ENCODE measurements at regions not wholly inside any gene's neighbourhood (a gene's known extent, or its start where the extent isn't known, plus 50 kb on each side); places are given as distances from the start of the nearest gene placed in this dataset.

DNA sequence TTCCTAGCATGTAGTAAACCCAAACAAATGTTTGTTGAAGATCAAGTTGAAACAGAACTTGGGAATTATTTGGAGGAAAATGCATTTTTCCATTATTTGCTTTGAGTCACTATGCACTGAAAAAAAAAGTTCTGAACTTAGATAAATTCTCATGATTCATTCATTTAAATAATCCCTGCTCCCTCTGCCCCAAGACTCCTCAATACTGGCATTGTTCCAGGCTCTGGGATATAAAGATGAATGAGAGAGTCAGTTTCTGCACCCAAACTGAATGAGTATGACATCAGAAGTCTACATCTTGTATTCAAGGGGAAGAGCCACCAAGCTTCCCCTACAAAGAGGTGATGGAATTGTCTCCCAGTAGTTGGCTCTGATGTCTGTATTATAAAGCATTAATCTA lies 123.9 kb downstream of the SEC61B start:
- Histone ChIP-seq H3K56ac (replicated peaks; ENCODE audit: insufficient read length, low read depth, low read length) (no peak overlapping the region), H2BK5ac (ENCODE audit: low read depth, low read length) (no peak overlapping the region), H3K27ac (ENCODE audit: low read depth, low read length) (no peak overlapping the region), H3K18ac (ENCODE audit: extremely low read depth, low read length) (no peak overlapping the region), H3K4me1 (replicated peaks in 1 of 4; ENCODE audit: control insufficient read depth in 3 of 4, insufficient read depth in 4 of 4, low read length in 3 of 4) (no peaks in the 10 kb centered on the region), H3K14ac (ENCODE audit: insufficient read length) (no peak overlapping the region), H3K9ac (replicated peaks in 1 of 4; ENCODE audit: extremely low read depth in 1 of 4, low read depth in 3 of 4, low read length in 3 of 4) (no peak overlapping the region), H3K4me3 (ENCODE audit: extremely low read depth in 1 of 4, insufficient read depth in 2 of 4, low read depth in 3 of 4, low read length in 4 of 4) (no peak overlapping the region), H2BK120ac (replicated peaks; ENCODE audit: low read depth, low read length) (no peak overlapping the region), H3K36me3 (ENCODE audit: control insufficient read depth in 2 of 4, insufficient read depth in 4 of 4, low read length in 3 of 4) (no peaks in the 10 kb centered on the region), H3K23ac (ENCODE audit: insufficient read length) (no peak overlapping the region), H2AFZ (ENCODE audit: low read length) (no peak overlapping the region), H3K79me2 (ENCODE audit: control insufficient read depth in 1 of 2, insufficient read depth in 2 of 2, low read length in 2 of 2) (no peaks in the 10 kb centered on the region), H4K5ac (ENCODE audit: insufficient read length, low read depth, low read length) (no peak overlapping the region), H2BK15ac (ENCODE audit: low read length) (no peak overlapping the region), H3K27me3 (replicated peaks in 1 of 4; ENCODE audit: control insufficient read depth in 3 of 4, extremely low read depth in 1 of 4, insufficient read depth in 3 of 4, low read length in 3 of 4) (no peaks in the 10 kb centered on the region), H2BK12ac (ENCODE audit: low read depth, low read length) (no peak overlapping the region), H3K4ac (replicated peaks; ENCODE audit: insufficient read length, low read depth, low read length) (no peak overlapping the region), H3K9me3 (ENCODE audit: insufficient read depth in 2 of 2, low read depth in 1 of 2, low read length in 1 of 2) (no peaks in the 10 kb centered on the region), H2BK20ac (ENCODE audit: low read length) (no peak overlapping the region), H3K23me2 (ENCODE audit: low read depth, low read length) (no peaks in the 10 kb centered on the region), H4K8ac (ENCODE audit: extremely low read depth, insufficient read depth, low read length) (no peak overlapping the region), H4K91ac (replicated peaks; ENCODE audit: insufficient read length, low read length) (no peak overlapping the region), H3K79me1 (ENCODE audit: low read depth, low read length) (no peaks in the 10 kb centered on the region), H4K20me1 (replicated peaks in 1 of 2; ENCODE audit: control insufficient read depth in 1 of 2, insufficient read depth in 2 of 2, low read length in 2 of 2) (no peaks in the 10 kb centered on the region), H3K4me2 (ENCODE audit: insufficient read depth in 1 of 2, low read depth in 2 of 2, low read length in 2 of 2) (no peak overlapping the region), H2AK5ac (ENCODE audit: low read depth, low read length) (no peak overlapping the region)
- POLR2A ChIA-PET (ENCODE audit: partially characterized antibody), result no interaction called here
- FAIRE-seq (no peak), DNase-seq (ENCODE audit: low read depth in 1 of 2, low spot score in 2 of 2) (no peak)
- CTCF ChIA-PET (ENCODE audit: partially characterized antibody), result no interaction called here
- TF ChIP-seq TBP (IDR thresholded peaks at IDR 0.05; ENCODE audit: low read depth, low read length), result no peak
- TF ChIP-seq ASH2L (IDR thresholded peaks at IDR 0.05; ENCODE audit: low read length), result no peak
- TF ChIP-seq SRF (IDR thresholded peaks at IDR 0.05; ENCODE audit: low read depth, low read length), result no peak
